PC-9 (cell line): ENCODE measurements at regions not wholly inside any gene's neighbourhood (a gene's known extent, or its start where the extent isn't known, plus 50 kb on each side); places are given as distances from the start of the nearest gene placed in this dataset.

Experiments used
- CTCF ChIP-seq: fragments of 200-600 bp; sonication (generic); conservative IDR thresholded peaks from 2 replicates; pipeline ENCODE4 v1.6.1; 2017; ENCODE audit warnings: mixed run types, antibody characterized with exemption, mild to moderate bottlenecking, moderate library complexity
- EZH2 ChIP-seq: fragments of 200-600 bp; sonication (generic); IDR thresholded peaks from 2 replicates; pipeline ENCODE4 v1.8.0; 2017; ENCODE audit warnings: antibody characterized with exemption, low read depth

DNA sequence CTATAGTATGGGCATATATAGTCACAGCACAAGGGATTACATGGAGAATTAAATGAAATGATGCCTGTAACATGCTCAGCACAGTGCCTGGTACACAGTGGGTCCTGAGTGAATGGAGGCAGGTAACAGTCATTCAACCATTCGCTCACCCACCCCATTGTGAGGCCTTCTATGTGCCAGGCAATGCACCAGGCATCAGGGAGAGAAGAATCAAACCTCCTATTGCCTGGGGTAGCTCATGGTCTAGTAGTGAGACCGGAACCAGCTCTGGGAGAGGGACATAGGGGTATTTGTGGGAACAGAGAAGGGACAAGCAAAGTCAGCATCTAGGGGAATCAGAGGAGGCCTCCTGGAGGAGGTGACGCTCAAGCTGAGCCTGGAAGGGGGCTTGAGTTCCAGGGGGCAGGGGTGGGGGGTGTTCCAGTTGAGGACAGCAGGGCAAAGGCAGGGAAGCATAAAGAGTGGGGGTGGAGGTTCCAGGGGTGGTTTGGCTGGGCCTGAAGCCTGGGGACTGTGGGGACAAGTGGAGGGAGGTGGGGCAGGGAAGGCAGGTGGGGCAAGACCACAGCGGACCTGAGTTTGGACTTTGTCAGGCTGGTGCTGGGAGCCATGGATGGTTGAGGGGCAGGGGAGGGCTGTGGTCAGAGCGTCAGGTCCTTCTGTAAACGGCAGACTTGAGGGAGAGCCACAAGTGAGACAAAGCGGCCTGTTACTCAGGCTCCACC, 591.6 kb downstream of the PTPRU start:
- TF ChIP-seq EZH2 (no peak), CTCF (no peak)
